H1 (cell line): ENCODE measurements at regions not wholly inside any gene's neighbourhood (a gene's known extent, or its start where the extent isn't known, plus 50 kb on each side); places are given as distances from the start of the nearest gene placed in this dataset.

Experiments
- CTCF ChIA-PET: fragments of 300-600 bp; sonication (Branson Sonifier 250); formaldehyde crosslinking; loops from one replicate; lab custom pipeline; 2021; ENCODE audit not compliant: partially characterized antibody; lab: Charles Lee
- POLR2A ChIA-PET: fragments of 300-600 bp; sonication (Branson Sonifier 250); formaldehyde crosslinking; loops from one replicate; lab custom pipeline; 2021; ENCODE audit warnings: inconsistent platforms; ENCODE audit not compliant: partially characterized antibody; lab: Charles Lee
- DNase-seq, 2 experiments: peaks; one replicate each; pipeline versions ENCODE4 v3.0.0 to v3.0.0-alpha.2; 2010 to 2022; ENCODE audit warnings: low spot score in 2 of 2, low read depth in 1 of 2, mixed read lengths in 1 of 2
- FAIRE-seq: peaks from 2 replicates; lab custom pipeline; 2011; peaks lifted over from hg19 to GRCh38; lab: Jason Lieb, UNC
- H2AFZ ChIP-seq: 2 replicates; pipeline ENCODE4 v1.8.1; 2012; ENCODE audit warnings: low read length, inconsistent platforms
- H2AK5ac ChIP-seq: 2 replicates; pipeline ENCODE4 v1.6.1; 2013; ENCODE audit warnings: low read depth, low read length
- H2BK120ac ChIP-seq: replicated peaks from 2 replicates; pipeline ENCODE3; 2013; ENCODE audit warnings: low read depth, low read length, inconsistent platforms
- H2BK12ac ChIP-seq: 2 replicates; pipeline ENCODE4 v1.6.1; 2013; ENCODE audit warnings: low read depth, low read length
- H2BK15ac ChIP-seq: 2 replicates; pipeline ENCODE4 v1.6.1; 2013; ENCODE audit warnings: low read length
- H2BK20ac ChIP-seq: 2 replicates; pipeline ENCODE4 v1.6.1; 2013; ENCODE audit warnings: low read length
- H2BK5ac ChIP-seq: 2 replicates; pipeline ENCODE4 v1.6.1; 2013; ENCODE audit warnings: low read depth, low read length
- H3K14ac ChIP-seq: 2 replicates; pipeline ENCODE4 v1.6.1; 2013; ENCODE audit warnings: inconsistent platforms; ENCODE audit not compliant: insufficient read length
- H3K18ac ChIP-seq: 2 replicates; pipeline ENCODE4 v1.6.1; 2013; ENCODE audit warnings: low read length; ENCODE audit errors: extremely low read depth
- H3K23ac ChIP-seq: 2 replicates; pipeline ENCODE4 v1.6.1; 2013; ENCODE audit warnings: inconsistent platforms; ENCODE audit not compliant: insufficient read length
- H3K23me2 ChIP-seq: 2 replicates; pipeline ENCODE4 v1.6.1; 2013; ENCODE audit warnings: low read depth, low read length
- H3K27ac ChIP-seq: 2 replicates; pipeline ENCODE4 v1.6.1; 2011; ENCODE audit warnings: low read depth, low read length, inconsistent platforms
- H3K27me3 ChIP-seq, 4 experiments: replicated peaks in 1 of 4; 1 replicate in 1 of 4; 2 replicates in 3 of 4; pipeline versions ENCODE4 v1.6.1 to v1.8.1; 2011 to 2013; ENCODE audit warnings: low read length in 3 of 4, mild to moderate bottlenecking in 3 of 4, inconsistent platforms in 2 of 4, mixed read lengths in 2 of 4, moderate library complexity in 1 of 4; ENCODE audit not compliant: control insufficient read depth in 3 of 4, insufficient read depth in 3 of 4; ENCODE audit errors: extremely low read depth in 1 of 4
- H3K36me3 ChIP-seq, 4 experiments: 2 replicates each; pipeline versions ENCODE4 v1.6.1 to v1.8.1; 2011 to 2013; ENCODE audit warnings: mild to moderate bottlenecking in 4 of 4, low read length in 3 of 4, moderate library complexity in 2 of 4, control low read depth in 1 of 4, inconsistent platforms in 1 of 4; ENCODE audit not compliant: insufficient read depth in 4 of 4, control insufficient read depth in 2 of 4
- H3K4ac ChIP-seq: replicated peaks from 2 replicates; pipeline ENCODE3; 2013; ENCODE audit warnings: low read length, low read depth, mixed read lengths, inconsistent platforms; ENCODE audit not compliant: insufficient read length
- H3K4me1 ChIP-seq, 4 experiments: replicated peaks in 1 of 4; 1 replicate in 1 of 4; 2 replicates in 3 of 4; pipeline versions ENCODE4 v1.6.1 to v1.8.1; 2011 to 2013; ENCODE audit warnings: low read length in 3 of 4, inconsistent platforms in 2 of 4, mixed read lengths in 1 of 4; ENCODE audit not compliant: insufficient read depth in 4 of 4, control insufficient read depth in 3 of 4
- H3K4me2 ChIP-seq, 2 experiments: 2 replicates each; pipeline versions ENCODE4 v1.6.1 to v1.8.1; 2011 to 2013; ENCODE audit warnings: low read depth in 2 of 2, low read length in 2 of 2, control low read depth in 1 of 2, inconsistent platforms in 1 of 2, mild to moderate bottlenecking in 1 of 2; ENCODE audit not compliant: insufficient read depth in 1 of 2
- H3K4me3 ChIP-seq, 4 experiments: fragments of 200-600, 300-600 bp in 1 of 4; sonication (generic), shearing (Covaris generic), sonication (Bioruptor Twin) in 1 of 4; 2 replicates each; pipeline versions ENCODE4 v1.5.1 to v1.8.1; 2011 to 2016; ENCODE audit warnings: low read length in 4 of 4, low read depth in 3 of 4, control low read depth in 2 of 4, inconsistent platforms in 2 of 4, mild to moderate bottlenecking in 2 of 4, mixed read lengths in 1 of 4, moderate library complexity in 1 of 4; ENCODE audit not compliant: insufficient read depth in 2 of 4; ENCODE audit errors: extremely low read depth in 1 of 4
- H3K56ac ChIP-seq: replicated peaks from 2 replicates; pipeline ENCODE3; 2013; ENCODE audit warnings: low read depth, mild to moderate bottlenecking, mixed read lengths, low read length, inconsistent platforms; ENCODE audit not compliant: insufficient read length
- H3K79me1 ChIP-seq: 2 replicates; pipeline ENCODE4 v1.6.1; 2013; ENCODE audit warnings: low read depth, low read length, control low read depth
- H3K79me2 ChIP-seq, 2 experiments: 2 replicates each; pipeline versions ENCODE4 v1.6.1 to v1.8.1; 2012 to 2013; ENCODE audit warnings: low read length in 2 of 2, mild to moderate bottlenecking in 2 of 2, inconsistent platforms in 1 of 2; ENCODE audit not compliant: insufficient read depth in 2 of 2, control insufficient read depth in 1 of 2
- H3K9ac ChIP-seq, 4 experiments: replicated peaks in 1 of 4; 1 replicate in 1 of 4; 2 replicates in 3 of 4; pipeline versions ENCODE4 v1.6.1 to v1.8.1; 2011 to 2013; ENCODE audit warnings: low read depth in 3 of 4, low read length in 3 of 4, control low read depth in 2 of 4, mild to moderate bottlenecking in 2 of 4, moderate library complexity in 2 of 4, inconsistent platforms in 1 of 4; ENCODE audit errors: extremely low read depth in 1 of 4
- H3K9me3 ChIP-seq, 2 experiments: 2 replicates each; pipeline versions ENCODE4 v1.6.1 to v1.8.1; 2012 to 2013; ENCODE audit warnings: mild to moderate bottlenecking in 2 of 2, moderate library complexity in 2 of 2, control low read depth in 1 of 2, inconsistent platforms in 1 of 2, low read depth in 1 of 2, low read length in 1 of 2, mixed read lengths in 1 of 2; ENCODE audit not compliant: insufficient read depth in 2 of 2
- H4K20me1 ChIP-seq, 2 experiments: replicated peaks in 1 of 2; 2 replicates each; pipeline versions ENCODE3 to v1.8.1; 2011 to 2013; ENCODE audit warnings: inconsistent platforms in 2 of 2, low read length in 2 of 2, mild to moderate bottlenecking in 1 of 2; ENCODE audit not compliant: insufficient read depth in 2 of 2, control insufficient read depth in 1 of 2
- H4K5ac ChIP-seq: 2 replicates; pipeline ENCODE4 v1.6.1; 2013; ENCODE audit warnings: low read length, low read depth, mixed read lengths, inconsistent platforms; ENCODE audit not compliant: insufficient read length
- H4K8ac ChIP-seq: 2 replicates; pipeline ENCODE4 v1.8.0; 2013; ENCODE audit warnings: mild to moderate bottlenecking, moderate library complexity, low read length, inconsistent platforms; ENCODE audit not compliant: insufficient read depth; ENCODE audit errors: extremely low read depth
- H4K91ac ChIP-seq: replicated peaks from 2 replicates; pipeline ENCODE3; 2013; ENCODE audit warnings: low read length, mixed read lengths, inconsistent platforms; ENCODE audit not compliant: insufficient read length
- CBX5 ChIP-seq: fragments of 300-800, 300-1000 bp; sonication (generic); IDR thresholded peaks from 2 replicates; pipeline ENCODE4 v1.7.1; 2016; ENCODE audit warnings: antibody characterized with exemption, low read length, low read depth
- CEBPB ChIP-seq: IDR thresholded peaks from 2 replicates; pipeline ENCODE4 v1.6.1; 2012; ENCODE audit warnings: low read depth, low read length
- CTBP2 ChIP-seq: IDR thresholded peaks from 2 replicates; pipeline ENCODE4 v1.7.0; 2011; ENCODE audit warnings: borderline replicate concordance, mild to moderate bottlenecking, moderate library complexity, mixed read lengths, low read length; ENCODE audit not compliant: insufficient read depth, insufficient read length
- HDAC2 ChIP-seq, 2 experiments: fragments of 300-600 bp in 1 of 2; sonication (generic) in 1 of 2; IDR thresholded peaks; 2 replicates each; pipeline ENCODE4 v1.6.1; 2011 to 2012; ENCODE audit warnings: low read depth in 2 of 2, low read length in 2 of 2, mild to moderate bottlenecking in 2 of 2, moderate library complexity in 2 of 2, borderline replicate concordance in 1 of 2, inconsistent platforms in 1 of 2
- HDAC6 ChIP-seq: IDR thresholded peaks from one replicate; pipeline ENCODE4 v1.7.1; 2012; ENCODE audit warnings: low read depth, mild to moderate bottlenecking, inconsistent platforms, low read length, moderate library complexity
- KDM4A ChIP-seq: IDR thresholded peaks from one replicate; pipeline ENCODE4 v1.7.1; 2012; ENCODE audit warnings: low read depth, mild to moderate bottlenecking, moderate library complexity, low read length, inconsistent platforms; ENCODE audit not compliant: severe bottlenecking
- MAFK ChIP-seq: IDR thresholded peaks from 2 replicates; pipeline ENCODE4 v1.6.1; 2012; ENCODE audit warnings: low read depth, mild to moderate bottlenecking, improper control_type of control experiment, low read length
- NRF1 ChIP-seq: IDR thresholded peaks from 2 replicates; pipeline ENCODE4 v1.6.1; 2011; ENCODE audit warnings: mild to moderate bottlenecking, low read depth, low read length, improper control_type of control experiment
- RAD21 ChIP-seq, 2 experiments: IDR thresholded peaks in 1 of 2; conservative IDR thresholded peaks in 1 of 2; 2 replicates each; pipeline ENCODE4 v1.6.1; 2011; ENCODE audit warnings: low read depth in 2 of 2, low read length in 2 of 2, improper control_type of control experiment in 1 of 2, inconsistent platforms in 1 of 2, mild to moderate bottlenecking in 1 of 2, moderate library complexity in 1 of 2
- RXRA ChIP-seq: IDR thresholded peaks from 2 replicates; pipeline ENCODE4 v1.6.1; 2011; ENCODE audit warnings: low read depth, mild to moderate bottlenecking, low read length, moderate library complexity; ENCODE audit not compliant: insufficient read depth
- SP1 ChIP-seq: IDR thresholded peaks from 2 replicates; pipeline ENCODE4 v1.6.1; 2011; ENCODE audit warnings: low read depth, low read length
- TCF12 ChIP-seq: IDR thresholded peaks from 2 replicates; pipeline ENCODE4 v1.6.1; 2011; ENCODE audit warnings: low read depth, mild to moderate bottlenecking, low read length
- WGBS, 2 experiments: shearing (Covaris generic) in 1 of 2; methylation state at CpG; one replicate each; pipeline versions ENCODE4 v1.1.6 to v1.1.7; 2013 to 2015; ENCODE audit warnings: low lambda C conversion rate in 2 of 2, mixed read lengths in 2 of 2, inconsistent platforms in 1 of 2, low coverage in 1 of 2, missing lambda C conversion rate in 1 of 2; ENCODE audit not compliant: insufficient replicate concordance in 2 of 2, insufficient coverage in 1 of 2, insufficient read length in 1 of 2; ENCODE audit errors: extremely low coverage in 1 of 2, missing lambda C conversion rate in 1 of 2; 5-methylcytosine and 5-hydroxymethylcytosine counted together
- TF ChIP-seq, protein P1 (sequence below): IDR thresholded peaks from 2 replicates; pipeline ENCODE4 v1.6.1; 2012; ENCODE audit warnings: inconsistent platforms

DNA sequence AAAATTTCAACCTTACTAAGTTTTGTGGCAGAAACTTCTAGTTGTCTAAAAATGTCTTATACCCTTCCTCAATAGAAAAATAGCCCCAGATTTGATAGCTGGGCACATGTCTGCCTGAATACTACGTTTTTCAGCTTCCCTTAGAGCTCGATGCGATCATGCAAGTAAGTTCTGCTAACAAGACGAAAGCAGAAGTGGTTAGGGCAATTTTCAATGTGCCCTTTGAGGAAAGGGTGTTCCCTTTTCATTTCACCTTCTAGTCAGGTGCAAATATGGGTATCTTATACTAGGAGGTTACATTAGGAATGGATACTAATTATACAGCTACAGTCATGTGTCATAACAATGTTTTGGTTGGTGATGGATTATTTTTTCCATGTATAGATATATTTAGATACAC, 1572.1 kb upstream of the LRRTM1 start:
- POLR2A ChIA-PET: no interaction called here
- no peak overlapping the region for H3K27ac ChIP-seq
- no peak overlapping the region for H3K18ac ChIP-seq
- H3K4me3 ChIP-seq: no peak overlapping the region
- H2BK5ac ChIP-seq: no peak overlapping the region
- H2BK120ac ChIP-seq: no peak overlapping the region
- no peak overlapping the region for H3K4ac ChIP-seq
- H3K36me3 ChIP-seq: no peaks in the 10 kb centered on the region
- no peak overlapping the region for H3K4me2 ChIP-seq
- H3K79me1 ChIP-seq: no peaks in the 10 kb centered on the region
- H3K27me3 ChIP-seq: no peaks in the 10 kb centered on the region
- H3K79me2 ChIP-seq: no peaks in the 10 kb centered on the region
- H4K91ac ChIP-seq: no peak overlapping the region
- H3K9ac ChIP-seq: no peak overlapping the region
- no peaks in the 10 kb centered on the region for H4K20me1 ChIP-seq
- H2BK12ac ChIP-seq: no peak overlapping the region
- H3K9me3 ChIP-seq: no peaks in the 10 kb centered on the region
- no peak overlapping the region for H3K14ac ChIP-seq
- H2AK5ac ChIP-seq: no peak overlapping the region
- TF ChIP-seq CTBP2: no peak
- no peak for TF ChIP-seq RAD21 (IDR thresholded peaks at IDR 0.05 in 1 of 2, conservative IDR thresholded peaks at IDR 0.05 in 1 of 2; ENCODE audit: low read depth in 2 of 2, low read length in 2 of 2)
- TF ChIP-seq CEBPB: no peak
- TF ChIP-seq SP1: no peak
- TF ChIP-seq, protein P1, sequence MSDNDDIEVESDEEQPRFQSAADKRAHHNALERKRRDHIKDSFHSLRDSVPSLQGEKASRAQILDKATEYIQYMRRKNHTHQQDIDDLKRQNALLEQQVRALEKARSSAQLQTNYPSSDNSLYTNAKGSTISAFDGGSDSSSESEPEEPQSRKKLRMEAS: no peak
- no peak for TF ChIP-seq KDM4A
- TF ChIP-seq HDAC2 (IDR thresholded peaks at IDR 0.05; ENCODE audit: borderline replicate concordance in 1 of 2, low read depth in 2 of 2, low read length in 2 of 2): no peak
- TF ChIP-seq HDAC6: no peak
- TF ChIP-seq TCF12: no peak
- TF ChIP-seq CBX5: no peak
- no peak for TF ChIP-seq NRF1
- no peak for TF ChIP-seq RXRA
- no peak for TF ChIP-seq MAFK
- H3K23me2 ChIP-seq: no peaks in the 10 kb centered on the region
- H2AFZ ChIP-seq: no peak overlapping the region
- H4K5ac ChIP-seq: no peak overlapping the region
- CTCF ChIA-PET: interaction anchor here (1.2 kb wide), 1 partner anchor 26 kb away, joined by 4 read pairs; no protein-coding TSS in a partner anchor
- FAIRE-seq (no peak), DNase-seq (no peak)
- no peak overlapping the region for H4K8ac ChIP-seq
- H3K56ac ChIP-seq: no peak overlapping the region
- H2BK20ac ChIP-seq: no peak overlapping the region
- no peak overlapping the region for H3K23ac ChIP-seq
- no peak overlapping the region for H2BK15ac ChIP-seq
- WGBS, 2 experiments: 93% methylated on average over 4 of the region's 4 CpGs; no CpG with 5 or more reads in 1 of the 2 experiments
- no peaks in the 10 kb centered on the region for H3K4me1 ChIP-seq
